ENCODE measurements at regions not wholly inside any gene's neighbourhood (a gene's known extent, or its start where the extent isn't known, plus 50 kb on each side); places are given as distances from the start of the nearest gene placed in this dataset.

GRCh38 chr9:38118862-38119438, 49.9 kb upstream of the SHB start:
- DNase-seq: no peak

All from hippocampal formation (tissue), 2 donors.